OCI-LY3 (cell line): ENCODE measurements at regions not wholly inside any gene's neighbourhood (a gene's known extent, or its start where the extent isn't known, plus 50 kb on each side); places are given as distances from the start of the nearest gene placed in this dataset.

Experiments
- EZH2phosphoT487 ChIP-seq: fragments of 200-600 bp; shearing (Covaris generic); IDR thresholded peaks from 2 replicates; pipeline ENCODE4 v1.6.1; 2018; ENCODE audit warnings: antibody characterized with exemption, mixed run types, low read depth
- TF ChIP-seq, protein P1 (sequence below): fragments of 200-600, 300-600 bp; sonication (generic); IDR thresholded peaks from 2 replicates; pipeline ENCODE4 v1.5.1; 2014; ENCODE audit warnings: antibody characterized with exemption, low read length, low read depth

DNA sequence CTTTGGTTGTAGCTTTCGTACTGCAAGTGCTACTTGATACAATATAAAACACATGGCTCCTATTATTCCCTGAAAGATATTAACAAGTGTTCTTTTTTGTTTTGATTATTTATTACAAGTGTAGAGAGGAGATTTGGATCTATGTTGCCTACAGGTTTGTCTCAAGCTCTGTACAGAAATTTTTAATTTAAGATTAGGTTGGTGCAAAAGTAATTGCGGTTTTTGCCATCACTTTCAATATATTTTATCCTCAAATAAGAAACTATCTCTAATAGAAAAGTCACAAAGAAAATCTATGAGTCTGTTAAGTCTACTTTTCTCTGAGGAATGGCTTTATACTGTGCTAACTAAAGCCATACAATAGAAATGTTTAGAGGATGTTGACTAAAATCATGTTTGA, 1086.1 kb downstream of the GRM8 start:
- TF ChIP-seq, protein P1, sequence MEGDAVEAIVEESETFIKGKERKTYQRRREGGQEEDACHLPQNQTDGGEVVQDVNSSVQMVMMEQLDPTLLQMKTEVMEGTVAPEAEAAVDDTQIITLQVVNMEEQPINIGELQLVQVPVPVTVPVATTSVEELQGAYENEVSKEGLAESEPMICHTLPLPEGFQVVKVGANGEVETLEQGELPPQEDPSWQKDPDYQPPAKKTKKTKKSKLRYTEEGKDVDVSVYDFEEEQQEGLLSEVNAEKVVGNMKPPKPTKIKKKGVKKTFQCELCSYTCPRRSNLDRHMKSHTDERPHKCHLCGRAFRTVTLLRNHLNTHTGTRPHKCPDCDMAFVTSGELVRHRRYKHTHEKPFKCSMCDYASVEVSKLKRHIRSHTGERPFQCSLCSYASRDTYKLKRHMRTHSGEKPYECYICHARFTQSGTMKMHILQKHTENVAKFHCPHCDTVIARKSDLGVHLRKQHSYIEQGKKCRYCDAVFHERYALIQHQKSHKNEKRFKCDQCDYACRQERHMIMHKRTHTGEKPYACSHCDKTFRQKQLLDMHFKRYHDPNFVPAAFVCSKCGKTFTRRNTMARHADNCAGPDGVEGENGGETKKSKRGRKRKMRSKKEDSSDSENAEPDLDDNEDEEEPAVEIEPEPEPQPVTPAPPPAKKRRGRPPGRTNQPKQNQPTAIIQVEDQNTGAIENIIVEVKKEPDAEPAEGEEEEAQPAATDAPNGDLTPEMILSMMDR, result no peak
- no peak for TF ChIP-seq EZH2phosphoT487
